ENCODE measurements at regions not wholly inside any gene's neighbourhood (a gene's known extent, or its start where the extent isn't known, plus 50 kb on each side); places are given as distances from the start of the nearest gene placed in this dataset.
"Not testable (repeated sequence)": the region's sequence is repeated elsewhere in the genome, so short reads cannot be mapped to it uniquely, and the experiment has no call there.

GRCh38 chr2:113386780-113387433 is 50.6 kb upstream of the ZNG1B start:
- not testable (repeated sequence) for H3K36me3 ChIP-seq (ENCODE audit: control insufficient read depth, insufficient read depth, low read length); FAIRE-seq; DNase-seq (ENCODE audit: low read depth); H3K27me3 ChIP-seq (ENCODE audit: control insufficient read depth, insufficient read depth, low read length); H3K4me3 ChIP-seq (ENCODE audit: low read depth, low read length)

- FAIRE-seq: peak; percentile 94
- H3K27me3 ChIP-seq (ENCODE audit: control insufficient read depth, insufficient read depth, low read length); H3K36me3 ChIP-seq (ENCODE audit: control insufficient read depth, insufficient read depth, low read length); H3K4me3 ChIP-seq (ENCODE audit: low read depth, low read length); DNase-seq (ENCODE audit: low read depth): not testable (repeated sequence)
Observed at GRCh38 chr2:113379621-113380020, 57.9 kb upstream of the ZNG1B start.

- Histone ChIP-seq H3K36me3 (ENCODE audit: control insufficient read depth, insufficient read depth, low read length) (no peaks in the 10 kb centered on the region), H3K27me3 (ENCODE audit: control insufficient read depth, insufficient read depth, low read length) (no peaks in the 10 kb centered on the region), H3K4me3 (ENCODE audit: low read depth, low read length) (no peak overlapping the region)
- no peak for FAIRE-seq
- no peak for TF ChIP-seq CTCF (IDR thresholded peaks at IDR 0.05; ENCODE audit: insufficient read depth, low read length, severe bottlenecking)
- DNase-seq (ENCODE audit: low read depth): no peak
Observed at GRCh38 chr2:113376913-113377445, 60.5 kb upstream of the ZNG1B start.

- H3K36me3 ChIP-seq (ENCODE audit: control insufficient read depth, insufficient read depth, low read length): no peaks in the 10 kb centered on the region
- DNase-seq (ENCODE audit: low read depth): no peak
- no peak overlapping the region for H3K4me3 ChIP-seq (ENCODE audit: low read depth, low read length)
- no peak for FAIRE-seq
- no peak for TF ChIP-seq CTCF (IDR thresholded peaks at IDR 0.05; ENCODE audit: insufficient read depth, low read length, severe bottlenecking)
- no peaks in the 10 kb centered on the region for H3K27me3 ChIP-seq (ENCODE audit: control insufficient read depth, insufficient read depth, low read length)
Observed at GRCh38 chr2:113376253-113376912, 61.1 kb upstream of the ZNG1B start.

GRCh38 chr2:113374857-113375256 is 62.6 kb upstream of the ZNG1B start:
- not testable (repeated sequence) for H3K4me3 ChIP-seq (ENCODE audit: low read depth, low read length); DNase-seq (ENCODE audit: low read depth); FAIRE-seq; H3K36me3 ChIP-seq (ENCODE audit: control insufficient read depth, insufficient read depth, low read length); H3K27me3 ChIP-seq (ENCODE audit: control insufficient read depth, insufficient read depth, low read length)

GRCh38 chr2:113372258-113372834 is 65.1 kb upstream of the ZNG1B start:
- not testable (repeated sequence) for FAIRE-seq; DNase-seq (ENCODE audit: low read depth); H3K27me3 ChIP-seq (ENCODE audit: control insufficient read depth, insufficient read depth, low read length); H3K4me3 ChIP-seq (ENCODE audit: low read depth, low read length); H3K36me3 ChIP-seq (ENCODE audit: control insufficient read depth, insufficient read depth, low read length)

DNA sequence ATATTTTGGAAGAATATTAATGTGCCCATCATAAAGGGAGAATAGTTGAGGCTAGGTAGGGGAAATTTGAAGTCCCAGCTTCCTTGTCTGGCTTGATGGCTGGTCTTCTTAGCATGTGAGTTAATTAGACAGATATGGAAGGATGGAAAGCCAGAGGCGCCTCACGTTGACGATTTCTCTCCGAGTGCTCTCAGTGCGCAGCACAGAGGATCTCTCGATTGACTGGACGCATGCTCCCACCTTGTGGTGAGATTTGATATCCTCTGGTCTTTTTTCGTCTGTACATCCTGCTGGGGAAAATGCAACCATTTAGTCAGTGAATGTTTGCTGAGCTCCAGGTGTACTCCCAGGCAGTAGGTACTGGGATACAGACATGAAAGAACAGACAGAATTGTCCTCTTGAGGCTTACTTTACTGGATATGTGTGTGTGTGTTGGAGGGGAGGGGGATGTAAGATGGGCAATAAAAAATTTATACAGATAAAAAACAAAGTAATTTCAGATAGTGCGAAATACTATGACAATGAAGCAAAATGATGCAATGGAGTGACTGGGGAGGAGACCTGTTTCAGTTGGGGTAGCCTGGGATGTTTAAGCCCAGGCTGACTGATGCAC is 66.9 kb upstream of the ZNG1B start:
- FAIRE-seq (peak; percentile 79), DNase-seq (ENCODE audit: low read depth) (peak; percentile 71)
- no peaks in the 10 kb centered on the region for H3K36me3 ChIP-seq (ENCODE audit: control insufficient read depth, insufficient read depth, low read length)
- no peaks in the 10 kb centered on the region for H3K27me3 ChIP-seq (ENCODE audit: control insufficient read depth, insufficient read depth, low read length)
- H3K4me3 ChIP-seq (ENCODE audit: low read depth, low read length): no peak overlapping the region
- peak; percentile 67 for TF ChIP-seq CTCF (IDR thresholded peaks at IDR 0.05; ENCODE audit: insufficient read depth, low read length, severe bottlenecking)
